ENCODE measurements at regions not wholly inside any gene's neighbourhood (a gene's known extent, or its start where the extent isn't known, plus 50 kb on each side); places are given as distances from the start of the nearest gene placed in this dataset.

DNA sequence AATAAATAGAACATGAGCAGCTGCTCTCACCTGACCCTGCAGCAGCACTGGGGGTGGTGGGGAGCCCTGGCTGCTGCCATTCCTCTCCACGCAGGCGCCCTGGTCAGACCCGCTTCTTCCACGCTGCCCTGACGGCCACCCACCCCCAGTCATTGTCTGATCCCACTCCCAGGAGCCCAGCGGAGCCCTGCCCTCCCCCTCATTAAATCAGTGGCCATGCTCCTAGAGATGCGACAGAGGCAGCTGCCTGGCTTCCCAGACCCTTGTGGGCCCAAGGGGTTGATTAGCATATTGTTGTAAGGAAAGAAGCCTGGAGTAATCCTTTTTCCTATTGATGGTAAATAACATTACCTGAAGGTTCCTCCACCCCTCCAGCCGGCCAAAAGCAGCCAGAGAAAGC is 301.5 kb downstream of the RRAGC start:
- no peak for TF ChIP-seq TAF1 (IDR thresholded peaks at IDR 0.05; ENCODE audit: borderline replicate concordance, insufficient read depth, low read length)
- TF ChIP-seq, protein P1, sequence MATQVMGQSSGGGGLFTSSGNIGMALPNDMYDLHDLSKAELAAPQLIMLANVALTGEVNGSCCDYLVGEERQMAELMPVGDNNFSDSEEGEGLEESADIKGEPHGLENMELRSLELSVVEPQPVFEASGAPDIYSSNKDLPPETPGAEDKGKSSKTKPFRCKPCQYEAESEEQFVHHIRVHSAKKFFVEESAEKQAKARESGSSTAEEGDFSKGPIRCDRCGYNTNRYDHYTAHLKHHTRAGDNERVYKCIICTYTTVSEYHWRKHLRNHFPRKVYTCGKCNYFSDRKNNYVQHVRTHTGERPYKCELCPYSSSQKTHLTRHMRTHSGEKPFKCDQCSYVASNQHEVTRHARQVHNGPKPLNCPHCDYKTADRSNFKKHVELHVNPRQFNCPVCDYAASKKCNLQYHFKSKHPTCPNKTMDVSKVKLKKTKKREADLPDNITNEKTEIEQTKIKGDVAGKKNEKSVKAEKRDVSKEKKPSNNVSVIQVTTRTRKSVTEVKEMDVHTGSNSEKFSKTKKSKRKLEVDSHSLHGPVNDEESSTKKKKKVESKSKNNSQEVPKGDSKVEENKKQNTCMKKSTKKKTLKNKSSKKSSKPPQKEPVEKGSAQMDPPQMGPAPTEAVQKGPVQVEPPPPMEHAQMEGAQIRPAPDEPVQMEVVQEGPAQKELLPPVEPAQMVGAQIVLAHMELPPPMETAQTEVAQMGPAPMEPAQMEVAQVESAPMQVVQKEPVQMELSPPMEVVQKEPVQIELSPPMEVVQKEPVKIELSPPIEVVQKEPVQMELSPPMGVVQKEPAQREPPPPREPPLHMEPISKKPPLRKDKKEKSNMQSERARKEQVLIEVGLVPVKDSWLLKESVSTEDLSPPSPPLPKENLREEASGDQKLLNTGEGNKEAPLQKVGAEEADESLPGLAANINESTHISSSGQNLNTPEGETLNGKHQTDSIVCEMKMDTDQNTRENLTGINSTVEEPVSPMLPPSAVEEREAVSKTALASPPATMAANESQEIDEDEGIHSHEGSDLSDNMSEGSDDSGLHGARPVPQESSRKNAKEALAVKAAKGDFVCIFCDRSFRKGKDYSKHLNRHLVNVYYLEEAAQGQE (IDR thresholded peaks at IDR 0.05; ENCODE audit: insufficient read depth in 1 of 2, low read depth in 2 of 2, low read length in 2 of 2), result no peak
- TF ChIP-seq POLR2AphosphoS5 (IDR thresholded peaks at IDR 0.05; ENCODE audit: low read depth, low read length), result no peak
- TF ChIP-seq SIN3A (IDR thresholded peaks at IDR 0.05; ENCODE audit: borderline replicate concordance, insufficient read depth, low read length), result no peak

Measured in PFSK-1 (cell line).